NCI-H2227 treated with DMSO at 0.1 percent for 48 hours (cell line): ENCODE measurements at regions not wholly inside any gene's neighbourhood (a gene's known extent, or its start where the extent isn't known, plus 50 kb on each side); places are given as distances from the start of the nearest gene placed in this dataset.
"Not testable (repeated sequence)": the region's sequence is repeated elsewhere in the genome, so short reads cannot be mapped to it uniquely, and the experiment has no call there.

Experiments used
- DNase-seq: peaks from one replicate; lab custom pipeline; 2025; lab: John Stamatoyannopoulos, UW

DNA sequence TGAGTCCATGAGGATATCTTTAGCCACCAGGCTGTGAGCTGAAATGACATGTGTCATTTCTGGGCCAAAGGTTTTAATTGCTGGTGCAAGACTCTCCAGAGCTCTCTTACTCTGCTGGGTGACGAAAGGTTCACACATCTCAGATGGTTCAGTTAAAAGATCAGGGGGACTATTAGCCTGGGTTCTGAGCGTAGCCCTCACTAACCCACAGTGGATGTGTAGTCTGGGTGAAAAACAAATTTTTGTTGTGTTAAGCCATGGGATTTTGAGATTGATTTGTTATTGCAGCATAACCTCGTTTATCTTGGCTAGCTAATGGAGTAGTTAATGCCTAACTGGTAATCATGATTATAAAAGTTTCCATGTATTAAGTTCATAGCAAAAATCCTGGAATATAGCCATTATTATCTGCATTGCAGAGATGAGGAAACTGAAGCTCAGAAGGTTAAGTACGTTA, 251.5 kb downstream of the RMST start:
- DNase-seq, result no peak

DNA sequence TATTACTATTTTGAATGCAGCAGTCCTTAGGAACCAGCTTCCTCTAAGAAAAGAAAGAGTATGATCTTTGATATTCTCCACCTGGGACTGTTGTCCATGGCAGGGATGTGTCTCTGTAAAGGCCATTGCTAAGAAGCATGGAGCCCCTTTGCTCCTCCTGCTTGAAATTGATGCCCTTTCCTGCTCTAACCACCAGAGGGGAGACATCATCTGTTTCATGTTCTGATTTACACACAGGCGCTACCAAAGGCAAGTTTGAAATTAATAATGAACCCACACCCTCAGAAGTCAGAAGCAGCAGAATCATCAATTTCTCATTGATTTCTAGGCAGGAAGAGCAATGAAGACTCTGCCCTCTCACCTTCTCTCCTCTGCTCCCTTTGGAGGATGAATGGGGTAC, 253.8 kb downstream of the RMST start:
- DNase-seq, result no peak

DNA sequence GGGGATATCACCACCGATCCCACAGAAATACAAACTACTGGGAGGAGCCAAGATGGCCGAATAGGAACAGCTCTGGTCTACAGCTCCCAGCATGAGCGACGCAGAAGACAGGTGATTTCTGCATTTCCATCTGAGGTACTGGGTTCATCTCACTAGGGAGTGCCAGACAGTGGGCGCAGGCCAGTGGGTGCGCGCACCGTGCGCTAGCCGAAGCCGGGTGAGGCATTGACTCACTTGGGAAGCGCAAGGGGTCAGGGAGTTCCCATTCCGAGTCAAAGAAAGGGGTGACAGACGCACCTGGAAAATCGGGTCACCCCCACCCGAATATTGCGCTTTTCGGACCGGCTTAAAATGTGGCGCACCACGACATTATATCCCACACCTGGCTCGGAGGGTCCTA, 261.2 kb downstream of the RMST start:
- DNase-seq, result not testable (repeated sequence)

DNA sequence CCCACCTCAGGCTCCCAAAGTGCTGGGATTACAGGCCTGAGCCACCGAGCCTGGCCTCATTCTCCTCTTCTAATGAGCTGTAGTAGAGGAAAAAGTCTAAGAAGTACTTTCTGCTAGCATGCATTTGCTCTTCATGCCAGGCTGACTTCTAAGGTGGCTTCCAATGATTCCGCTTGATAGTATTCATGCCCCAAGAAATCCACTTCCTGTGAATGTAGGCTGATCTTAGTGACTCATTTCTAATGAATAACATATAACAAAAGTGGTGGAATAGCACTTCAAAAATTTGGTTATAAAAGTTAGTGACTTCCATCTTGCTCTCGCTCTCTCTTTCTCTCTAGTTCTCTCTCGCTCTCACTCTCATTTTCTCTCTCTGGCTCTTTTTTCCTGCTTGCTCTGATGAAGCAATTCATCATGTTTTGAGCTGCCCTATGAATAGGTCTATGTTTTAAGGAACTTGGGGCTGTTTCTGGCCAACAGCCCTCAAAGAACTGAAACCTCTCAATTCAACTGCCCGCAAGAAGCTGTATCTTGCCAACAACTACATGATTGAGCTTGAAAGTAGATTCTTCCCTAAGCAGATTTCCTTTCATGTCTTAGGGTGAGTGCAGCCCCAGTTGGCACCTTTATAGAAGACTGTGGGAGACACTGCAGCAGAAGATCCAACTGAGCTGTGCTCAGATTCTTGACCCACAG, 282.9 kb downstream of the RMST start:
- no peak for DNase-seq

DNA sequence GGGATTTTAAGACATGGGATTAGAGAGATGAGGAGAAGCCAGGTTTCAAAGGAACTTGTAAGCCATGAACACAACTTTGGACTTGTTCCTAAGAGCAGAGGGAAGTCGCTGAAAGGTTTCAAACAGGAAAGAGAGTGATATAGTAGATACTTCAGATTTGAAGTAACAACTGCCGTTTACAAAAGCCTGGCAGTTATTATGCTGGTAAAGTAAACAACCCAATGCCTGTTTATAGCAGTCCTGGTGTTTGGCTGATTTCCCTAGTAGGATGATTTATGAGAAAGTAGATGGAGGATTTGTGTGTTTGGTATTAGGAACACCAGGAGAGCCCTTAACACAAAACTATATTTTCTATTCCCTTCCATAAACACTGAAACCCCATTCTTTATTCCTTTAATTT, 285.7 kb downstream of the RMST start:
- DNase-seq, result no peak

DNA sequence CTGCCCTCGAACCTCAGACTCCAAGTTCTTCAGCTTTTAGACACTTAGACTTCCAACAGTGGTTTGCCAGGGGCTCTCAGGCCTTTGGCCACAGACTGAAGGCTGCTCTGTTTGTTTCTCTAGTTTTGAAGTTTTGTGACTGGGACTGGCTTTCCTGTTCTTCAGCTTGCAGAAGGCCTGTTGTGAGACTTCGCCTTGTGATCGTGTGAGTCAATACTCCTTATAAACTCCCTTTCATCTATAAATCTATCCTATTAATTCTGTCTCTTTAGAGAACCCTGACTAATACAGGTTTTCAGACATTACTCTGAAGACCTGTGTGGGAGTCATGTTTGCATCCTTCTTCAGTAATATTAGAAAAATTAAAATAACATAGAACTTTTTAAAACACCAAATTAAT, 289.1 kb downstream of the RMST start:
- DNase-seq, result no peak

DNA sequence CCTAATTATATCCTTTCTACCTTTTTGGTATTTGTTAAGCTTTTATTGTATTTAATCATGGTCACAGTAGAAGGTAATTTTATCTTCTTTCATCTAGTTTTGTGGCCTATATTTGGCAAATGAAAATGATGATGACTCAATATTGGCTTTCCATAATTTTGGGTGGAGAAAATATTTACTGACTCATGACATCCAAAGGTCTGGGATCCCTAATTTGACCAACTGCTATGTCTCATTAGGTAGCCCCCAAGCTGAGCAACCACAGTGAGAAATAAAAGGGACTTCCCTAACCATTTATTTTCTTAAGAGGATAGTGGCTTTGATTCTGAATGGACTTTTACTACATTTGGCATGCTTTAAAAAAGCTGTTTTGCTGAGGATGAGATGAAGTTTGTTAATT, 289.5 kb downstream of the RMST start:
- DNase-seq, result no peak

DNA sequence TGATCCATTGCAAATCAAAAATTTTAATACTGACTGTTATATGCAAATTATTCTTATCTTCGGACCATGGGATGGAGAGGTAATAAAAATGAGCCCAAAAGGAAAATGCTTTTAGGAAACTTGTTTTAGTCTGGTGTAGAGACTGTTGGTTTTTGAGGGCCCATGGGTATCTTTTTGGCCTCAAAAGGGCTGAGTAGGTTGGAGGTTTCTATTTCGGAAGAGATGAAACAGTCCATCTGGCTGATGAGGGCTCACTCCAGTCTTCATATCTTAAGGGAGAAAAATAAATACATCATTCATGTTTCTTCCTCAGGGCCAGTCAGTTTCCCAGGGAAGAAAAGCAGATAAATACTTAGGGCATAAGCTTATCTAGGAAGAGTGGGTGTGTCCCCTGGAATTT, 290.7 kb downstream of the RMST start:
- DNase-seq, result no peak

DNA sequence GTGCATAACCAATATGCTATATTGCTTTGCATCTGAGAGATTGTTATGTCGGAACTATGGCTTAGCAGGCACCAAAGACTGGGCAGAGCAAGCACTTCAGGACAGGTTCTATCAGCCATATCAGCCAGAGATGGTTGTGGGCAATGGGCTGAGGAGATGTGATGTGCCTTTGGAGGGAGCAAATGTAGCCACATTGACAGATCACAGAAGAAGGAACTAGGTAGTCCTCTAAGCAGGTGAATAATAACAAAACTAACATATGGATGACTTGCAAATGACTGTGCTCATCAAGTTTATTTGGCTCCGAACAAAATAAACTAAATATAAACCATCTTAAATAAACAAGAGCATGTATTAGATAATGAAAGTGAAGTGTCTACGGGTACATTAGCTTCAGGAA, 291.7 kb downstream of the RMST start:
- no peak for DNase-seq

DNA sequence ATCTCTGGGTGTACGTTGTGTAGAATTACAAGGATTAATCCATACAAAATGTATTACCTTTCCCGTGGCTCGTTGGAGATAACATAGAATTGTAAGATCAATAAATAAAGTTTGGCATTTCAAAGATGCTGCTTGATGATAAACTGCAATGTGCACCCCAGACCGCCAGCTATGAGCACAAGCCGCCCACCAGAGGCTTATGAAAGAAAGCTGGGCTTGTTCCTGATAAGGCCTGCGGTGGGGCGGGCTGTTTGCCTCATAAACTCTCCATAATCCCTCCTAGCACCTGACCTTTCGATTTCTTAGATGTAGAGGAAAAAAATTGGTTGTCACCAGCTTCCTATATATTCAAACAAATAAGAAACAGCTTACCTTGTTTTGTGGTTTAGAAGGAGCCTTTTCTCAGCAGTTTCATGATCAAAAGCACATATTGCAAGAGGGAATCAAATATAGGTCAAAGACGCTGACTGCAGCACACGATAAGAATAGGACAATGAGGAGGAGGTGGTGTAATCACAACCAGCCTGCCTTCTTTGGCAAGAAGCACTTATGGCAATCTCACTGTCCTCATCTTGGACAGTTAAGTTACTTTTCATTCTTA, 293.6 kb downstream of the RMST start:
- DNase-seq, result no peak

DNA sequence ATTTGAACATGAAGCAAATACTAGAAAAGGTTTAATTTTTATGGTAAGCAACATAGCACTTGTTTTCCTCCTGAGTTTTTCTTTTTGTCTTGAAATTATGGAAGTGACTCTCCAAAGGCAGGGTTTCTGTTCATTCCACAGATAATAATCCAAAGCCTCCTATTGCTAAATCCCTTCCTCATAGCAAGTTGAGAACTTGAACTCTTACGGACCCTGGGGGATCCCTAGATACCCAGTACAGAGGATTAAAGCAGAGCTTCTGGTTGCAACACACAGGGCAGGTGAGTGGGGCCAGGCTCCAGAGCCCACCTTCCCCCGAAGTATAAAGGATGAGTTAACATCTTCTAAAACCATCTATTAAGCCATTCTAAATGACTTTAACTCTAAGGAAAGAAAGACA, 294.1 kb downstream of the RMST start:
- no peak for DNase-seq

DNA sequence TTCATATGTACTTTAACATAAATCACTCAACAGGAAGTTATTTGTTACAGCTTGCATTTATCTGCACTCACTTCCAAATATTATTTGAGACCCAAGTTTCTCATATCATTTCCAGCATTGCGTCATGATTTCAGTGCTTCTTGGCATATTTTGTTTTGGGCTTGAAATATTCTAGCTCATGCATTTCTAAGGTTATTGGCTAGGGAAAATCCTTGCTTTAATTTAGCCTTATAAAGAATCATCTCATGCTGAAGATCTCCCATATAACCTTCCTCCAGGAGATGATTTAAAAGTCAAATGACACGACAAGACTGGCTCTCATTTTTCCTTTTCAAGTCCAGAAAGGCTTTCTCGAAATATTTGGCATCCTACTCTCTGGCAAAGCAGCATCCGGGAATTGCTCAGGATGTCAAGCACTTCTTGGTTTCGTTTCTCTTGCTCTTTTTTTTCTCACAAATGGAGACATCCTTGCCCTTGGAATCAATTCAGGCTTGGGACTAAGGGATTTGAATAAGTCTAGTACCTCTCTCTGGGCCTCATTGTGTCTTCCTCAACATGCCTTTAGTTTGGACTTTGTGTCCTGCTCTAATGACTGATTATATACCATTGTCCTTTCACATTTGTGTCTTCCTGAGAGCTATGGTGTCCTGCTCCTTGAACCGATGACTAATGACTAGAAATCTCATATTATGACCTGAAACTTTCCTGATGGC, 295.0 kb downstream of the RMST start:
- no peak for DNase-seq

DNA sequence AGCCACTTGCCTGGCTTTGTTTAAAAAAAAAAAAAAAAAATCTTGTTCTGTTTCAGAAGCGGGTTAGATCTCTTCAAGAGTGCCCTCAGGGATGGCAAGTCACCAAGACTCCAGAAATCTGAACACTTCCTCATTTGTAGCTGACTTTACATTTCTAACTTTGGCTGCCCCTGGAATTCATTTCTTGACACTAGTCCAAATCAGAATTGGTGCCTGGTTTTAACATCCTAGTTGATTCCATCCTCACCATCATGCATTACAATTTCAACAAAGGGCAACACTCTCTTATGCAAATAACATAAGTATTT, 295.5 kb downstream of the RMST start:
- no peak for DNase-seq

DNA sequence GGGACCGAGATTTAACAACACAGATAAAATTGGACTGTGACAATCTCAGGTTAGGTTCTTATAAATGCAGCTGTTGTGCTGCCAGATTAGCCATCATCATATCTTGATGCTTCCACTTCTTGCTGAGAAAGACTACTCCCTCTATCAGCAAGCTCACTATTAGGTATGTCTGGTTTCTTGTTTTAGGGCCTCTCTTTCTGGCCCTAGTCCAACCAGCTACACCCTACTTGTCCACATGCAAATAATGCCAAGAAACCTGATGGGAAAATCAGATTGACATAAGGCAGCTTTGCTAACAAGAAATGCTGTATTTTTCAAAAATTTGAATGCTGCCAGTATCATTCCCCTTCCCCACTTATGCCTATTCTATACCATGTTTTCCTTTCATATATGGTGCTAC, 296.0 kb downstream of the RMST start:
- no peak for DNase-seq

DNA sequence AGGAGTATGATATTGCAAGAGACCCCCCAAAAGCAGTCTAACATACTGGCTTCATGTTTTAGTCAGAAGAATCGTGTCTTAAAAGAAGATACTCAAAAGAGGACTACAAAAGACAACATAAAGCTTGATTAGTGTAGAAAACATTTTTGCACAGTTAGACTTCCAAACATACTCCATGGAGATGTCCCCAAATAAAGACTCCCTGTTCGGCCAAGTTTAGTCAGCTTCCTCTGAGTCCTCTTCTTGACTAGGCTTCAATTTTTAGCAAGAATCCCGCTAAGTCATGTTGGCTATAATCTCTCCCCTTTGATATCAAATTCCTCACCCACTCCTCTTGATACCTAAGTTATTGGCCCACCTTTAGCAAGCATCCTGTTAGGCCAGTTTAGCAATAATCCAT, 298.0 kb downstream of the RMST start:
- DNase-seq, result no peak

DNA sequence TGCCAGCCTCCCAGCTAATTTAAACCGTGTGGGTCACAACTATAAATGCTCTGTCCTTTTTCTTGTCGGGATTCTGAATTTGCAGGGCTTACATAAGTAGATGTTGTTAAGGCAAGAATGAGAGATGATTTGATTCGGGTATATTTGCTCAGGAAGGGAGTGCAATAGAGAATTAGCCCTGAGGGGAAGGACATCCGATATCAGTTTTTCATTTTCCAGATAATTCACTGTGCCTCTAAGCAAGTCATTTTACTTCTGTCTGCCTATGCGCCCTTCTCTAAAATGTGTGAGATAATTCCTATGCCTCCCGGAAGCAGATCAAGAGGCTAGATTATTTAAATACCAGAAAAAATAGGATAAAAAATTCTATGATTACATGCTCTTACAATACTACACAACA, 300.5 kb downstream of the RMST start:
- no peak for DNase-seq

DNA sequence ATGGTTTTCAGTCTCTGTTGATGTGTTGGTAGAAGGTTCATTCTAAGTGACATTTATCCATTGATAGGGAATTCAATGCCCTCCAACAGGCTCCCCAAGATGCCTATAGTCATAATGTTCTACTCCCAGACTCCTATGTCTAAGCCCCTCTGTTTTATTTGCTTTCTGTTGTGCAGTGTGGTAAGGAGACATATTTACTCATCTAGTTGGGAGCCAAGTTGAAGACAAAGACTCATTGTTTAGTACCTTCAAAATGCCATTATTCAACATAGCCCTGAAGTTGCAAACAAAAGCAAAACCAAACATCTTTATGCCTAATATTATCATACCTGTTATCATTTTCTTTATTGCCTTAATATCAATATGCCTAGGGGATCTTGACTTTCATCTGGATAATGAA, 302.1 kb downstream of the RMST start:
- no peak for DNase-seq

DNA sequence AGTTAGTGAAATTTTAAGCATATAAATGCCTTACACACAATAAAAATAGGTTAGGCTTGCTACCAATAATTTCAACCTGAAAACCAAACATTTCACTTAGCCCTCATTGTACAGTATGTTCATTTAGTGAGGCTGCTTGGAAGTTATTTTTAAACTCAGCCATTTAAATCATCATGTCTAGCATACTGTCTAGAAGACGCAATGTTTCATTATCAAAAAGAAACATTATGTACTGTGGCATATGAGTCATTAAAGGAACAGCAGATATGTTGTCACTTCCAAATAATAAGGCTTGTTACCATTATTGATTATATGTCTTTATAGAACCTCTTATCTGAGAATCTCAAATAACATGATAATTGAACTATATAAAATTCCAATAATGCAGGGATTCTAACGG, 304.7 kb downstream of the RMST start:
- DNase-seq, result no peak

DNA sequence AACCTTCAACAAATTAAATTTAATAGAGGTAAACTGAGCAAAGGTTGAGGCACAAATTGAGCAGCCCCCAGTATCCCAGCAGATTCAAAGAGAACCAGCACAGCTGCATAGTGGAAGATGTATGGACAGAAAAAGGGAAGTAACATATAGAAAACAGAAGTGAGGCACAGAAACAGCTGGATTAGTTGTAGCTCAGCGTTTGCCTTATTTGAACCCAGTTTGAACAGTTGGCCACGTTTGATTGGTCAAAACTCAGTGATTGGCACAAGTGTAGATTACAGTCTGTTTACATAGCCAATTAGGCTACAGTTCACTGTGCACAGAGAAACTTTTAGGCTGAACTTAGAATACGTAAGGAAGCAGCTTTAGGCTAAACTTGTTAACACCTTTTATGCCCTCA, 315.5 kb downstream of the RMST start:
- no peak for DNase-seq

DNA sequence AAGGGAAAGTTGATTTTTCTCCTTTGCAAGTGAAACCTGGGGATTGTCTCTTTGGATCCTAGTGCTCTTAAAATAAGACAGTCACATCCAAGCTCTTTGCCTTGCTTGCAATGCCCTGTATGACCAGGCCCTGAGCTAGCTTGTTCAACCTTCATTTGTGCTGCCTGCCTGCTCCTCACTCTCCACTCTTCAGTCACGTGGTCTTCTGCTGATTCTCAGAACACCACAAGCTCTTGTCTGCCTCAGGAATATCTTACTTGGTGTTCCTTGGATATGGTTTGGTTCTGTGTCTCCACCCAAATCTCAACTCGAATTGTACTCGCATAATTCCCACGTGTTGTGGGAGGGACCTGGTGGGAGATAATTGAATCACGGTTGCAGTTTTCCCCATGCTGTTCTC, 318.7 kb downstream of the RMST start:
- no peak for DNase-seq

DNA sequence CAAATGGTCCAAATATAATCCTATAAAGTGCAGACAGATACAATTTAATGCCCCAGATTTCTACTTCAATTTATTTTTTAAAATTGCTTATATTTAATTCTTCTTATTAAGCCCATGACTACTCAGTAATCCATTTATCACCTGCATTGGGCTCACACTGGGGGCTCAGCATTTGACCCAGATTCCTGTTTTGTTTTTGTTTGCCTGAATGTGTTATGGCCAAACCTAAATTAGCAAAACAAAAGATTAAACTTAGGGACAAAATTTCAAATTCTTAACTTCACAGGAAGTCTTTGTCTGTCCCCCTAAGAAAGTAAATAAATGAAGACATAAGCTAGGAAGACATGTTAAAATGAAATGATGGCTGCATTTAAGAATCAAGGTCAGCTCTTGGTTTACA, 322.3 kb downstream of the RMST start:
- no peak for DNase-seq

DNA sequence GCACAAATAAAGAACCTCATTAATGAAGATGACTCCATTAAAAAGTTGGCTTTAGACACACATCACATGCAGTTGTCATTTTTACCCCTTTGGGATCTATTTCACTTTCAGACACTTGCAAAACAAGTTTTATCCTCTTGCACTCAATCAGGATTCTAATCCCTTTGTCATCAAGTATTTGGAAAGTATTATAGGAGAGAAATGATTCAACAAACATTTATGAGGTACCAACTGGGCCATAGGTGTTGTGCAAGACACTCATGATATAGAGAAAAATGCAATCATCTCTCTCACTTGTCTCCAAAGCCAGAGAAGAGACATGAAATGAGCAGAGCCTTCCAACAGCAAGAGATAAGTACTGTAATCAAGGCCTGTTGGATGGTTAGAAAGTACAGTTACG, 327.7 kb downstream of the RMST start:
- no peak for DNase-seq

DNA sequence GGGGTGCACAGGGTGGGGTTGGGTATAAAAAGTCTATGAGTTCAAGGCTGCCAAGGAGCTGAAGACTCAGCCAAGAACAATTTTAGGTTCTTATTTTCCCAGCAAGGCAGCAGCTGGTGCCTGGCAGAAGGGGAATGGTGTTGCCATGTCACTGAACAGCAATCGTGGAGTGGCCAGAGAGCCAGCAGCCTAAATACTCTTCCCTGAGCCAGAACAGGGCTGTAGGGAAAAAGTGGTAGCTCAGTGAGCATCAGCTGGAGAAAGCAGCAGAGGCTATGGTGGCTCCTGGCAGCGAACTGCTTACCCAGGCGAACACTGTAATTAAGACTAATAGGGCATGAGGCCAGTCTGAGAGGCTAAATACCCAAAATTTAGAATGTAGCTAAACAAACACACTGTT, 334.9 kb downstream of the RMST start:
- DNase-seq, result no peak

DNA sequence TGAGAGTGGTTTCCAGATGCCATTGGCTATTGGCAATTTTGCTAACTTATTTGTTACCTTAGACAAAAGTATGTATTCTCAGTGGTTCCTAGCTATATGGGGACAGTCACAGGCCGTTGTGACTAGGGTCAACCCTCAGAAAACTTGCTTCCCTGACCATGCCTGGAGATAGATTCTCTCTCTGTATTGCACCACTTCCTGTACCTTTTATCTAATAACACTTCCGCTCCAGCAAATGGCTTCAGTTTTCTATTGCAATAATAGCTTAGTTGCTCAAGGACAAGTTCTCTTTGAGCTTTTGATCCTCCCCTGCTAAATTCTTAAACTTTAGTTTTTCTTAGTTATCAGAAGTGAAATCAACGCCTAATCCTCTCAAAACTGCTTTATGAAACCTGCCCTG, 338.0 kb downstream of the RMST start:
- DNase-seq, result no peak
